K562 (cell line): ENCODE measurements at regions not wholly inside any gene's neighbourhood (a gene's known extent, or its start where the extent isn't known, plus 50 kb on each side); places are given as distances from the start of the nearest gene placed in this dataset.

Source experiments
- ATAC-seq: fragments of 200-7000 bp; cut with Tn5 transposase; 3 replicates; pipeline ENCODE4 v1.9.1; 2020; ENCODE audit warnings: moderate library complexity
- BruUV-seq: library from RNA; stranded (reverse); fragments of 400-500 nt; replicated peaks from 2 replicates; lab custom pipeline; 2021; lab: Mats Ljungman, UMichigan
- CTCF ChIA-PET: fragments of 300-600 bp; formaldehyde crosslinking; extraction: SDS; loops from one replicate; lab custom pipeline; 2021; ENCODE audit warnings: low intra/inter-chr PET ratio; lab: Yijun Ruan, JAX
- POLR2A ChIA-PET: fragments of 300-600, 350-650 bp; sonication (Branson Sonifier 250); formaldehyde crosslinking; extraction: SDS; loops from one replicate; lab custom pipeline; 2021; ENCODE audit warnings: antibody characterized with exemption, inconsistent platforms; lab: Yijun Ruan, JAX
- DNase-seq, 4 experiments: peaks; one replicate each; pipeline versions ENCODE4 v3.0.0 to v3.0.0-alpha.2; 2011 to 2018; ENCODE audit warnings: low spot score in 3 of 4, mixed read lengths in 3 of 4; ENCODE audit errors: extremely low read depth in 1 of 4
- FAIRE-seq: peaks from 2 replicates; lab custom pipeline; 2011; peaks lifted over from hg19 to GRCh38; lab: Jason Lieb, UNC
- H2AFZ ChIP-seq: 2 replicates; pipeline ENCODE4 v1.6.0; 2011; ENCODE audit warnings: low read depth, low read length, control low read depth, inconsistent platforms
- H3K27ac ChIP-seq: fragments of 200-600 bp; 3 replicates; pipeline ENCODE4 v1.8.0; 2011; ENCODE audit warnings: low read depth, mild to moderate bottlenecking, control low read depth, inconsistent platforms, low read length, moderate library complexity, mixed read lengths; ENCODE audit errors: extremely low read depth
- H3K27me3 ChIP-seq, 2 experiments: fragments of 300-600 bp in 1 of 2; 2 replicates in 1 of 2; 3 replicates in 1 of 2; pipeline versions ENCODE4 v1.6.0 to v1.8.0; 2011; ENCODE audit warnings: inconsistent platforms in 2 of 2, low read length in 2 of 2, mild to moderate bottlenecking in 1 of 2, mixed read lengths in 1 of 2, moderate library complexity in 1 of 2; ENCODE audit not compliant: control insufficient read depth in 2 of 2, insufficient read depth in 2 of 2
- H3K36me3 ChIP-seq: fragments of 300-600 bp; 3 replicates; pipeline ENCODE4 v1.8.0; 2011; ENCODE audit warnings: mild to moderate bottlenecking, low read length, inconsistent platforms; ENCODE audit not compliant: control insufficient read depth, insufficient read depth
- H3K4me1 ChIP-seq, 2 experiments: fragments of 200-600 bp in 1 of 2; replicated peaks in 1 of 2; 2 replicates in 1 of 2; 3 replicates in 1 of 2; pipeline versions ENCODE4 v1.5.1 to v1.8.0; 2011; ENCODE audit warnings: inconsistent platforms in 2 of 2, low read length in 2 of 2, mild to moderate bottlenecking in 1 of 2, mixed read lengths in 1 of 2, moderate library complexity in 1 of 2; ENCODE audit not compliant: control insufficient read depth in 2 of 2, insufficient read depth in 2 of 2
- H3K4me2 ChIP-seq: 2 replicates; pipeline ENCODE4 v1.6.1; 2011; ENCODE audit warnings: low read length, control low read depth, inconsistent platforms, mixed read lengths; ENCODE audit not compliant: insufficient read depth
- H3K4me3 ChIP-seq: fragments of 200-600 bp; sonication (generic), shearing (Covaris generic); 2 replicates; pipeline ENCODE4 v1.5.1; 2016; ENCODE audit warnings: control low read depth, inconsistent platforms
- H3K79me2 ChIP-seq: fragments of 200-600 bp; 3 replicates; pipeline ENCODE4 v1.8.0; 2011; ENCODE audit warnings: low read length, inconsistent platforms; ENCODE audit not compliant: control insufficient read depth, insufficient read depth
- H3K9ac ChIP-seq, 2 experiments: 2 replicates each; pipeline versions ENCODE4 v1.6.0 to v1.6.1; 2011; ENCODE audit warnings: low read depth in 2 of 2, low read length in 2 of 2, control low read depth in 1 of 2, inconsistent platforms in 1 of 2, mild to moderate bottlenecking in 1 of 2, mixed read lengths in 1 of 2; ENCODE audit not compliant: insufficient read depth in 1 of 2
- H3K9me1 ChIP-seq: one replicate; pipeline ENCODE4 v1.6.0; 2011; ENCODE audit warnings: inconsistent platforms, mild to moderate bottlenecking, low read length, moderate library complexity; ENCODE audit not compliant: control insufficient read depth, insufficient read depth
- H3K9me3 ChIP-seq: replicated peaks from 2 replicates; pipeline ENCODE4 v1.5.1; 2011; ENCODE audit warnings: low read depth, low read length, inconsistent platforms; ENCODE audit not compliant: control insufficient read depth, insufficient read depth
- H4K20me1 ChIP-seq: replicated peaks from 2 replicates; pipeline ENCODE4 v1.6.1; 2011; ENCODE audit warnings: low read length, inconsistent platforms, mixed read lengths; ENCODE audit not compliant: control insufficient read depth, insufficient read depth
- ATF7 ChIP-seq: fragments of 450-650 bp; IDR thresholded peaks from 2 replicates; pipeline ENCODE4 v1.7.1; 2014; ENCODE audit warnings: mild to moderate bottlenecking, moderate library complexity
- BMI1 ChIP-seq: fragments of 150-350 bp; IDR thresholded peaks from 2 replicates; pipeline ENCODE4 v1.6.1; 2014; ENCODE audit warnings: low read length
- CHD2 ChIP-seq: IDR thresholded peaks from 2 replicates; pipeline ENCODE4 v1.6.1; 2011; ENCODE audit warnings: low read depth, low read length
- FOSL1 ChIP-seq: fragments of 200-800 bp; sonication (Bioruptor generic); conservative IDR thresholded peaks from 2 replicates; pipeline ENCODE4 v1.6.1; 2016; ENCODE audit warnings: missing genetic modification characterization, missing compliant biosample characterization
- MTA1 ChIP-seq: fragments of 450-650 bp; IDR thresholded peaks from 2 replicates; pipeline ENCODE4 v1.6.1; 2017; ENCODE audit warnings: borderline replicate concordance
- NEUROD1 ChIP-seq: fragments of 150-350 bp; IDR thresholded peaks from 2 replicates; pipeline ENCODE4 v1.6.1; 2014; ENCODE audit warnings: borderline replicate concordance, low read length, low read depth; ENCODE audit not compliant: partially characterized antibody
- NFE2 ChIP-seq: IDR thresholded peaks from 2 replicates; pipeline ENCODE4 v1.6.1; 2014; ENCODE audit warnings: antibody characterized with exemption, low read depth
- NFIX ChIP-seq: fragments of 250-450 bp; sonication (Bioruptor Pico); IDR thresholded peaks from 2 replicates; pipeline ENCODE4 v1.4.0; 2020; ENCODE audit warnings: low read depth, mild to moderate bottlenecking, moderate library complexity
- NR2C2 ChIP-seq, 2 experiments: fragments of 200-800 bp in 1 of 2; sonication (Bioruptor generic) in 1 of 2; sonication (generic) in 1 of 2; formaldehyde crosslinking in 1 of 2; IDR thresholded peaks; 2 replicates each; pipeline versions ENCODE4 v1.6.1 to v1.8.0; 2016 to 2022; ENCODE audit warnings: mild to moderate bottlenecking in 1 of 2, missing compliant biosample characterization in 1 of 2, missing genetic modification characterization in 1 of 2, missing genetic modification reagents in 1 of 2
- SRSF7 ChIP-seq: fragments of 200-400 bp; formaldehyde crosslinking; optimal IDR thresholded peaks from 2 replicates; pipeline ENCODE3; 2017; ENCODE audit warnings: mild to moderate bottlenecking, low read depth, low read length
- TAF15 ChIP-seq: fragments of 200-400 bp; formaldehyde crosslinking; IDR thresholded peaks from 2 replicates; pipeline ENCODE4 v1.6.1; 2017; ENCODE audit warnings: mild to moderate bottlenecking, low read depth, low read length, moderate library complexity
- TCF3 ChIP-seq: sonication (generic); formaldehyde crosslinking; IDR thresholded peaks from 2 replicates; pipeline ENCODE4 v1.4.0; 2020; ENCODE audit warnings: mild to moderate bottlenecking, missing genetic modification reagents
- ZNF707 ChIP-seq: fragments of 250-450 bp; sonication (Bioruptor Pico); conservative IDR thresholded peaks from 2 replicates; pipeline ENCODE4 v1.8.0; 2022; ENCODE audit warnings: inconsistent platforms, mild to moderate bottlenecking, moderate library complexity
- ZNF785 ChIP-seq: fragments of 250-450 bp; sonication (Bioruptor Pico); IDR thresholded peaks from 2 replicates; pipeline ENCODE4 v1.4.0; 2020; ENCODE audit warnings: mild to moderate bottlenecking
- WGBS: fragments of 100-300 bp; shearing (Covaris generic); methylation state at CpG from one replicate; pipeline ENCODE4 v1.1.6; 2016; ENCODE audit warnings: low coverage, mixed read lengths; ENCODE audit not compliant: insufficient coverage; ENCODE audit errors: missing lambda C conversion rate; 5-methylcytosine and 5-hydroxymethylcytosine counted together
- in situ Hi-C: fragments of 300-500 bp; cut with MboI; formaldehyde crosslinking; loops from 4 replicates; pipeline ENCODE4 v1.15.0; 2018; ENCODE audit warnings: inconsistent platforms, mixed read lengths
- intact Hi-C: fragments of 100-400 bp; cut with micrococcal nuclease; formaldehyde crosslinking; loops from 2 replicates; pipeline ENCODE4 v1.14.2; 2022
- TF ChIP-seq, protein P1 (sequence below): IDR thresholded peaks from 2 replicates; pipeline ENCODE4 v1.6.1; 2011; ENCODE audit warnings: borderline replicate concordance, low read depth, mild to moderate bottlenecking, moderate library complexity, low read length; ENCODE audit not compliant: insufficient read depth, poor library complexity, severe bottlenecking

DNA sequence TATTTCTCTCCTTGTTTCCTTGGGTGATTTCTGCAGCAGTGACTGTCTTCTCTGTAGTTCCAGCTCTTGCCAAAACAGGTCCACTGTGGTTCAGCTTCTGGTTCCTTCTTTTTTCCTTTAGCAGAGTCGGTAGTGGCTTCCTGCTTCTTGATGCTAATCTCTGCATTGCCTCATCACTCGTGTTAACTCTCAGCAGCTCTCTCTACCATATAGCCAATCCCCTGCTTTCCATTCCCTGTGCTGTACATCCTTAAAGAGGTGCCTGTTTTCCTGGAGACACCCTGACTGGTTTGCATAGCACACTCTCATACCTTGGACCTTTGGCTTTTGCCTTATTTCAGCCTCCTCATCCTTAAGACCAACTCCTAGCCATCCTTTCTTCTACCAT is 191.2 kb upstream of the LNX1 start:
- ATAC-seq: no peak
- no peaks in the 10 kb centered on the region for H3K9me3 ChIP-seq
- no peak overlapping the region for H2AFZ ChIP-seq
- H3K36me3 ChIP-seq: no peaks in the 10 kb centered on the region
- no peaks in the 10 kb centered on the region for H4K20me1 ChIP-seq
- TF ChIP-seq NFE2: no peak
- TF ChIP-seq, protein P1, sequence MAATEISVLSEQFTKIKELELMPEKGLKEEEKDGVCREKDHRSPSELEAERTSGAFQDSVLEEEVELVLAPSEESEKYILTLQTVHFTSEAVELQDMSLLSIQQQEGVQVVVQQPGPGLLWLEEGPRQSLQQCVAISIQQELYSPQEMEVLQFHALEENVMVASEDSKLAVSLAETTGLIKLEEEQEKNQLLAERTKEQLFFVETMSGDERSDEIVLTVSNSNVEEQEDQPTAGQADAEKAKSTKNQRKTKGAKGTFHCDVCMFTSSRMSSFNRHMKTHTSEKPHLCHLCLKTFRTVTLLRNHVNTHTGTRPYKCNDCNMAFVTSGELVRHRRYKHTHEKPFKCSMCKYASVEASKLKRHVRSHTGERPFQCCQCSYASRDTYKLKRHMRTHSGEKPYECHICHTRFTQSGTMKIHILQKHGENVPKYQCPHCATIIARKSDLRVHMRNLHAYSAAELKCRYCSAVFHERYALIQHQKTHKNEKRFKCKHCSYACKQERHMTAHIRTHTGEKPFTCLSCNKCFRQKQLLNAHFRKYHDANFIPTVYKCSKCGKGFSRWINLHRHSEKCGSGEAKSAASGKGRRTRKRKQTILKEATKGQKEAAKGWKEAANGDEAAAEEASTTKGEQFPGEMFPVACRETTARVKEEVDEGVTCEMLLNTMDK: no peak
- no peak for TF ChIP-seq NFIX (CRISPR knock-in tag)
- TF ChIP-seq NEUROD1: no peak
- no peak for TF ChIP-seq TAF15
- no peak for TF ChIP-seq ATF7
- TF ChIP-seq MTA1: no peak
- TF ChIP-seq NR2C2 (CRISPR knock-in tag; IDR thresholded peaks at IDR 0.05): no peak
- TF ChIP-seq NR2C2 (tag; IDR thresholded peaks at IDR 0.05): no peak
- TF ChIP-seq ZNF707 (CRISPR knock-in tag): no peak
- TF ChIP-seq ZNF785 (CRISPR knock-in tag): no peak
- no peak for TF ChIP-seq CHD2
- no peak for TF ChIP-seq SRSF7
- no peak for TF ChIP-seq TCF3 (CRISPR knock-in tag)
- no peak for TF ChIP-seq BMI1
- no peak for TF ChIP-seq FOSL1
- intact Hi-C loops (no loop called here), in situ Hi-C loops (no loop called here)
- no peak for DNase-seq
- no peaks in the 10 kb centered on the region for H3K79me2 ChIP-seq
- no peaks in the 10 kb centered on the region for H3K4me1 ChIP-seq
- no peaks in the 10 kb centered on the region for H3K9me1 ChIP-seq
- WGBS: 0% methylated on average over 2 of the region's 2 CpGs
- POLR2A ChIA-PET: interaction anchor here (0.6 to 1.0 kb wide), 2 partner anchors 17 to 279 kb away, joined by 3 read pairs; no protein-coding TSS in a partner anchor
- H3K27ac ChIP-seq: no peak overlapping the region
- no peak for FAIRE-seq
- BruUV-seq: no TSS peak
- no peak overlapping the region for H3K9ac ChIP-seq
- H3K4me3 ChIP-seq: no peak overlapping the region
- no peaks in the 10 kb centered on the region for H3K27me3 ChIP-seq
- CTCF ChIA-PET: no interaction called here
- H3K4me2 ChIP-seq: no peak overlapping the region
